ENCODE measurements at regions not wholly inside any gene's neighbourhood (a gene's known extent, or its start where the extent isn't known, plus 50 kb on each side); places are given as distances from the start of the nearest gene placed in this dataset.
"Not testable (repeated sequence)": the region's sequence is repeated elsewhere in the genome, so short reads cannot be mapped to it uniquely, and the experiment has no call there.

DNA sequence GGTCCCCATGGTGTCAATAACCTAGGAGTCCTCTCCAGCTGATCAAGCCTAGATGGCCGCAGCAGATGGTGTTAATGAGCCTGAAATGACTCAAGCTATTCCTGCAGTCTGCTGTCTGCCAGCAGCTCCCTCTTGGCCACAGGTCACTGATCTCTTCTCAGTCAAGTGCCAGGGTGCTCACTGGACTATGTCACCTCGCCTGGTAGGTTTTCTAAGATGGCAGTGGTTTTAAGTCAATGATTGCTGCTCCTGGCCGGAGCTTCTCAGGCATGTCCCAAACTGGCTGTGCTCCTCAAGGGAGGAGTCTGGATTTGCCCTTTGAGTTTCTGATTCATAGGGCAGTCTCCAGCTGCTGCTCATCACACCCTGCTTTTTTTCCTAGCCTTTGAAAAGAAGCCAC, 58.6 kb upstream of the SHISA6 start:
- intact Hi-C loops (cut with DNase I) = no loop called here
- ATAC-seq = peak in 1 of 2 donors; percentile 18
- DNase-seq = no peak

DNA sequence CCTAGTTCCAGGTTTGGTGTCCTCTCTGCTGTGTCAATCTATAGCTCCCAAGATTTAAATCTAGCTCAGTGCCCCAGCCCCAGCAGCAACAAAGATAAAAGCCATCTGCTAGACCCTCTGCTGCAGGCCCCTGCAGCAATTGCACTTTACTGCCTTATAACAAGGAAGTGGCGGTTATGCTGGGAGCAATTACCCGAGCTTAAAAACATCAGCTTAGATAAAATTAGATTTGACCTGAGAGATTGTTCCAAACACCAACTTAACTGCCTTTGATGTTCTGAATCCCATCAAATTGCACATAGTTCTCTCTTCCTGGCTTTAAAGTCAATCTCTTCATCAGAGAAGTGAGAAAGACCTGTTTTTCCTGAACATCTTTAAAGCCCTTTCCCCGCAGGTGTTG, 62.4 kb upstream of the SHISA6 start:
- DNase-seq = no peak
- intact Hi-C loops (cut with DNase I) = no loop called here
- ATAC-seq = no peak

DNA sequence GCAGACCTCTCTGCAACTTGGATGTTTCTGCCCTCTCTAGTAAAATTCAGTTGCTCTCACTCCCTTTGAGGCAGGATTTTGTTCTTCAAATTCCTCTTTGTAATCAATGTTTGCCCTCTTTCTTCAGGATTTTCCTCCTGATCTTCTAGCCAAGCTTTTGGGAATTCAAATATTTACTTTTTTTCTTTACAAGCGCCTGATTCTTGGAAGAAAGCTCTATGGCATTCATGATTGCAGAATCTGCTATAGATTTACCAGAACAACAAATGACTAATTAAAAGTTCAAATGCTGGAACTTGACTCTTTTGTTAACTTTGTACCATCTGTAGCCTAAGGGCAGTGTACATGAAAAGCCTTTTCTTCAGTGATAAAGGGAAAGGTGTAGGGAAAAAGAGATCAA, 63.7 kb upstream of the SHISA6 start:
- ATAC-seq = no peak
- no peak for DNase-seq
- intact Hi-C loops (cut with DNase I) = no loop called here

DNA sequence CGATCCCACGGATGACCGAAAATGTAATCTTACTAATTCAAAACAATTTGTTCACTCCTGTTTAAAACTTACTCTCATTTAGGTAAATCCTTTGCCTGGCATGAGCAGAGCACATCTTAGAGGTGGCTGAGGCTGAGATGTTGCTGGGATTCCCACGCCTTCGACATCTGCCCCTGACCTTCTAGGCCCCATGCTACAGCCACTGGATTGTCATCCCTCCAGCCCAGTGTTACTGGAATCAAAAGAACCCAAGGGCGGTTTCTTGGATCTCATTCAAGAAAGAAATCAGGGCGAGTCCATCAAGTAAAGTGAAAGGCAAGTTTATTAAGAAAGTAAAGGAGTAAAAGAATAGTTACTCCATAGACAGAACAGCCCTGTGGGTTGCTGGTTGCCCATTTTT, 64.5 kb upstream of the SHISA6 start:
- no peak for DNase-seq
- ATAC-seq = no peak
- intact Hi-C loops (cut with DNase I) = no loop called here

DNA sequence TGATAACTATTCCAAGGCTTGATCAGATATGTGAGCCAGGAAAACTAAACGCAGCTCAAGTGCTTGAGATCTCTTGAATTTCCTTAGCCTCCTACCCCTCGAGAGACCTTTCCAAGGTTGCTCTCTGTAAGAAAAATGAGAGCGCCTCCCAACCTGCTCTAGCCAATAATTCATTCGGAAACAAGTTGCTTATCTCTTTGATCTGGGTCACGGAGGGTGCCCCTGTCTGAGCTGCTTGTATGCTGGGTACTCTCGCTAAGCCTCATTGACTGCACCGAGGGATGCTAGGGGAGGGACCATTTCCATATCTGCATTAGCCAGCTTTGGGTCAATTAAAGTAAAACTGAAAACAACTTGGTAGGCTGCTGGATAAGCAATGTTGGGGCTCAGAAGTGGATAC, 70.1 kb upstream of the SHISA6 start:
- DNase-seq = no peak
- intact Hi-C loops (cut with DNase I) = no loop called here
- ATAC-seq = no peak

DNA sequence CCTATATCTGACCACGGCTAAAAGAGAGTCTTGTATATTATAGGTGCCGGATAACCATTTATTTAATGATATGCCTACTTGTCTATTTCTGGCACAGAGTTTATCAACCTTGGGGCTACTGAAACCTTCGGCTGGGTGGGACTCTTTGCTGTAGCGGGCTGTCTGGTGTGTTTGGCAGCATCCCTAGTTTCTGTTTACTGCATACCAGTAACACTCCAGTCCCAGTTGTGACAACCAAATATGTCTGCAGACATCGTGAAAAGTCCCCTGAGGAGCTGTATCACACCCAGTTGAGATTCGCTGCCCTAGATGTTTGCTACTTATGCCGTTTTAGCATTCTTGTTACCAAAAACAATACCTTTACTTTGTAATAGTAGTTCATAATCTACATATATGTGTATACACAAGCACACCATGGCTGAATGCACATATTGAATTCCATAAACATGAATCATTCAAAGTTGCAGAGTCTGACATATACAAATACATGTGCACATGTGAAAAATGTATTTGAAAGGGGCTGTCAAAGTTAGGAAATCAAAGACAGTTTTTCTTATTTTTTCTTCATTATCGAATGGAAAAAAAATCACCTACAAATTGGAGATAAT, 89.1 kb upstream of the SHISA6 start:
- ATAC-seq (no peak), DNase-seq (no peak)
- intact Hi-C loops (cut with DNase I) = no loop called here

DNA sequence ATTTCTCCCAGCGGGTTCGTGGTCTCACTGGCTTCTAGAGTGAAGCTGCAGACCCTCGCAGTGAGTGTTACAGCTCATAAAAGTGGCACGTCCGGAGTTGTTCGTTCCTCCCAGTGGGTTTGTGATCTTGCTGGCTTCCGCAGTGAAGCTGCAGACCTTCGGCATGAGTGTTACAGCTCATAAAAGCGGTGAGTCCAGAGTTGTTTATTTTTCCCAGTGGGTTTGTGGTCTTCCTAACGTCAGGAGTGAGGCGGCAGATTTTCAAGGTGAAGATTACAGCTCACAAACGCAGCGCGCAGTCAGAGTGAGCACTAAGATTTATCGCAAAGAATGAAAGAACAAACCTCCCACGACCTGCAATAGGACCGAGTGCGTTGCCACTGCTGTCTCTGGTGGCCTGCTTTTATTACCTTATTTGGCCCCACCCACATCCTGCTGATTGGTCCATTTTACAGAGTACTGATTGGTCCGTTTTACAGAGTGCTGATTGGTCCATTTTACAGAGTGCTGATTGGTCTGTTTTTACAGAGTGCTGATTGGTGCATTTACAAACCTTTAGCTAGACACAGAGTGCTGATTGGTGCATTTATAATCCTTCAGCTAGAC, 90.0 kb upstream of the SHISA6 start:
- DNase-seq; intact Hi-C loops (cut with DNase I); ATAC-seq: not testable (repeated sequence)

DNA sequence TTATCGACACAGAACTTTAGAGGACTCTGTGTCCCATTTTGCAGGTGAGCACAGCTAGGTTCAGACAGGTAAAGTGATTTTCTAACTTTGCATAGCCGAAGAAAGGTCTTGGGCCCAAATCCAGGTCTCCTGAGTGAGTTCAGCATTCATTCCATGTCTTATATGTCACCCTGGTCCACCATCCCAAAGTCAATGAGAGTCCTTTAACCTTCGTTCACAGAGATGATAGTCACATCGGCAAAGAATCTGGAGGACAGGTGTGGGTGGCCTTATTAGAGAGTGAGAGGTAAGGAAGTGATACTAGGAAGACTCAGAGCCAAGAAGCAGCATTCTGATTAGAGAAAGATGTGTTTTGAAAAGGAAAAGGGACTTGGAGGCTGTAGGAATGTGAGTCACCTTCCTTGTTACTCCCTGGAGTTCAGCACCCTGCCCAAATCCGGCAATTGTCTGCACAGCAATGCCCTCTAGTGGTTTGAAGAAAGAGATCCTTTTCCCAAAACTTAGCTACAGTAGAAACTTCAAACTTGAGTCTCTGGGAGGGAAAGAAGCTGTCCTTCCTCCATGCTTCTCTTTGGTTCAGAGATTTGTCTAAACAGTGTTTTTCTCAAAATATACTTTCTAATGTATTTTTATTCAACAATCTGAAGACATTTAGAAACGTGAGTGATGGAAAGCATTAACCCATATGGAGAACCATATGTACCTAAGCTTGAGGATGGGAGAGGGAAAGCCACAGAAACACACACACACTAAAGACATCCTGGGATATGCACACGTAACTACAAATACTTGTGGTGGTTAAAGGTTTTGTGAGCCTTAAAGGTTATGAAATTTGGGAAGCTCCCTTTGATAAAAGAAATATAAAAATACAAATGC, 96.4 kb upstream of the SHISA6 start:
- peak in 1 of 2 donors; percentile 72 for ATAC-seq
- intact Hi-C loops (cut with DNase I) = loop anchor here in 1 of 2 donors (5.0 kb wide), 1 partner anchor 262 kb away; no protein-coding TSS in a partner anchor
- peak; percentile 31 for DNase-seq

DNA sequence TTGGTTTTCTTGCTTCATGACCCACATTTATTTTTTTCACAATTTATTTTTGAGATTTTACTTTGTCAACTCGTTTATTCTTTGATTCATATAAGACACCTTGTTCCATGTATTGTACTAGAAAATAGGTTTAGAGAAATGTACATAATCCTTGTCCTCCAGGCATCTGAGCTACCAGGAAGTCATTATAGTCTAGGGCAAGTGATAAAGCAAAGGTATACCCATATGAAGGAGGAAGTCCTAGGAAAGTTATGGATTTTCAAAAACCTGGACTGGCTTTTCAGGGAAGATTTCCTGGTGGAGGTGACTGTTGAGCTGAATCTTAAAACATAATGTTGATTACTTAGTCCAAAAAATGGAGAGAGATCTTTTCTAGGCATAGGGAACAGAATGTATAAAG, 98.8 kb upstream of the SHISA6 start:
- ATAC-seq (no peak), DNase-seq (no peak)
- intact Hi-C loops (cut with DNase I) = no loop called here

DNA sequence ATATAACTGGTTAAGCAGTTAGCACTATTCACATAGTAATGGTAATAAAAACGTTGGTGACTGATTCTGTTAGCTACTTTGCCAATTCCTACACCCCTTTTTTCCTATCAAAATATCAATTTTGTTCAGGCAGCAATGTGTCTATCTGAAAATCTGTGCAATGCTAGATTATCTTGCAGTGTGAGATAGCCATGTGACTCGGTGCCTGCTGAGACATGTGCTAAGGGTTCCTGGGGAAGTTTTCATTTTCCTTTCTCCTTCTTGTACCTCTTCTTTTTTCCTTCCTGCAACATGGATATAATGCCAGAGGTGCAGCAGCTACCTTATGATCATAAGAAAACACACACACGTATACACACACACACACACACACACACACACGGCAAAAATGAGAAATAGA, 100.5 kb upstream of the SHISA6 start:
- DNase-seq (no peak), ATAC-seq (no peak)
- intact Hi-C loops (cut with DNase I) = no loop called here

DNA sequence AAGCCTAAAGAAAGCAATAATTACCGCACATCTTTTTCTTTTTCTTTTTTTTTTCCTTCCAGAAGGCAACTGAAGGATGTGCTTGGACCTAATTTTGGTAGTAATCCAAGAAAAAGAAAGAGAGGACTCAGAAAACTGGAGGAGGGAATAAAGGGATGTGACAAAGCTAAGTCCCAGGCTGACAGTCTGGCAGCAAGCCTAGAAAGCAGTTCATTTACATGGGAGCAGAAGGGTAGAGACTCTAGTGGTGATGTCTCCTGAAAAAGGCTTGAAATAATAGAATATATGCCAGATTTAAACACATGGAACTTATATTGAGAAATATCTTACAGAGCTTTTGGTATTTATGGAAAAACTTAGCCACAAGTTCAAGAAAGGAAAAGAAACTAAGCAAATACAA, 101.0 kb upstream of the SHISA6 start:
- intact Hi-C loops (cut with DNase I) = no loop called here
- peak; percentile 36 for DNase-seq
- ATAC-seq = no peak

DNA sequence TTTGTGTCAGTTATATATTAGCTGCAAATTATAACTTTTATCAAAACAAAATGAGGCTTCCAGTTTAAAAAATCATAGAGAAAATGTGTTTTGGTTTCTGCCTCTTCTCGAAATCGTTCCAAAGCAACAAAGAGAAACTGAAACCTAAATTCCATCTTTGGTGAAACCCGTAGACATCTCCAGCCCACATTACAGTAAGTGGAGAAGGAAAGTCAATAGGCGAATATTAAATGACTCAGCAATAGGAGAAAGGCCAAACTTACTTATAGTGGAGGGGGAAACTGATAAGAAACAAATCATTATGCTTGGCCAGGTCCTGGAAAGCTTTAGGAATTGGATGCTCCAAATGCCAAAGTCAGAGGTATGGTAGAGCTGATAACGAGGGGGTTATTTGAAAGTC, 103.0 kb upstream of the SHISA6 start:
- intact Hi-C loops (cut with DNase I) = no loop called here

DNA sequence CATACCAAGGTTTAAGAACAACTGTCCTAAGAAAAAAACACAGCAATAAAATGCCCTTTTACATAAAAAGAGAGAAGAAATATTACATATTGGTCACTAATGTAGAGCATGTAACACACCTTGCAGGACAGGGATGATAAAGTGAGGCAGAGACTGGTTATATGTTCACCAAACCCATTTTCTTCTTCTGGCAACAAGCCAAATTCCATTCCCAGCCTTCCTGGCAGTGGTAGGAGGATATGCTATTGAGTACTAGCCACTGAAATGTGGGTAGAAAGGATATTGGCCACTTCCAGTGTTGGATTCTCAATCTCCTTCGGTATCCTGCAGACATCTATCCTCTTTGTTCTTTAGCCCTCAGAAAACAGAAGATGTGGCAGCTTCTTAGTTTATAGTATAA, 105.2 kb upstream of the SHISA6 start:
- ATAC-seq (no peak), DNase-seq (no peak)
- intact Hi-C loops (cut with DNase I) = no loop called here

More for the DNA sequence above, 103.0 kb upstream of the SHISA6 start:
- no peak for DNase-seq
- ATAC-seq = peak in 1 of 2 donors; percentile 42

DNA sequence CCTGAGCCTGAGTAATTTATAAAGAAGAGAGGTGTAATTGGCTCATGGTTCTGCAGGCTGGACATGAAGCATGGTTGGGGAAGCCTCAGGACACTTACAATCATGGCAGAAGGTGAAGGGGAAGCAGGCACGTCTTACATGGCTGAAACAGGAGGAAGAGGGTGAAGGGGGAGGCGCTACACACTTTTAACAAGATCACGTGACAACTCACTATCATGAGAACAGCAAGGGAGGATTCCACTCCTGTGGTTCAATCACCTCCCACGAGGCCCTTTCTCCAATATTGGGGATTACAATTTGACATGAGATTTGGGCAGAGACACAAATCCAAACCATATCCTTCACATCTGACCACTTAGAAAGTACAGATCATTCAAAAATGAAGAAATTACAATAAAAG, 110.6 kb upstream of the SHISA6 start:
- DNase-seq = no peak
- intact Hi-C loops (cut with DNase I) = no loop called here
- ATAC-seq = no peak

DNA sequence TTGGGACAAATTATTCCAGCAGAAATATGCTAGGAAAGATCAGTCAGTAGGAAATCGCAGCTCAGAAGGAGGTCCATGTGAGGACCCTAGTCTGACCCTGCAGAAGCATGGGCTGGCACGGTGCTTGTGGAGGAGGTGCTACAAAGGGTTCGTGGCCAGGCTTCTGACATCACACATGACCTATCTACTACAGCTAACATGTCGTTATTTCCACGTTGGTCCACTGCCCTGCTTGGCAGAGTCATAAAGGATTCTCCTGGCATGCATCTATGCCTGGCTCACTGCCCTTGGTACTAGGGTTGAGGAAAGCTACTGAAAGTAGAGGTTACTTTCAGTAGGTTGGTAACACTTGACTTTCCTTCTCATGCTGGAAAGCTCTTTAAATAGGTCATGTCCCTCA, 118.1 kb upstream of the SHISA6 start:
- ATAC-seq = peak; percentile 66 to 76
- intact Hi-C loops (cut with DNase I) = no loop called here
- DNase-seq = peak; percentile 54

DNA sequence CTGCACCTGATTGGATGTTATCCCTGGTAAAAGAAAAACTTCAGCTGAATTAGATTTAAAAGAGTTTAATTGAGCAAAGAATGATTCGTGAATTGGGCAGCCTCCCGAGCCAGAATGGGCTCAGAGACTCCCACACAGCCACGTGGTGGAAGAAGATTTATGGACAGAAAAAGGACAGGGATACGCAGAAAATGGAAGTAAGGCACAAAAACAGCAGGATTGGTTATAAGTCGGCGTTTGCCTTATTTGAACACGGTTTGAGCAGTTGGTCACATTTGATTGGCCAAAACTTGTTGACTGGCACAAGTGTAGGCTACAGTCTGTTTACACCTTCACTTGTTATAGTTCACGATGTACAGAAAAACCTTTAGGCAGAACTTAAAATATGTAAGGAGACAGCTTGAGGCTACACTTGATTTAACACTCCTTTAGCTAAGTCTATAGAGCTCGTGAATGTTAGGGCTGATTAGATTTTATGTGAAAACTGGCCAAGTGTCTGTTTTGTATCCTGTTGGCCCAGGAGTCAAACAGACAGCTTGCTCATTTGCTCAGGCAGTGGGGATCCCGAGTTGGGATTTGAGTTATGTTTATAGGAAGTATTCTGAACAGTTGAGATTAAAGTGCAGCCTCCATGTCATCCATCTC, 119.5 kb upstream of the SHISA6 start:
- DNase-seq (no peak), ATAC-seq (no peak)
- intact Hi-C loops (cut with DNase I) = no loop called here

DNA sequence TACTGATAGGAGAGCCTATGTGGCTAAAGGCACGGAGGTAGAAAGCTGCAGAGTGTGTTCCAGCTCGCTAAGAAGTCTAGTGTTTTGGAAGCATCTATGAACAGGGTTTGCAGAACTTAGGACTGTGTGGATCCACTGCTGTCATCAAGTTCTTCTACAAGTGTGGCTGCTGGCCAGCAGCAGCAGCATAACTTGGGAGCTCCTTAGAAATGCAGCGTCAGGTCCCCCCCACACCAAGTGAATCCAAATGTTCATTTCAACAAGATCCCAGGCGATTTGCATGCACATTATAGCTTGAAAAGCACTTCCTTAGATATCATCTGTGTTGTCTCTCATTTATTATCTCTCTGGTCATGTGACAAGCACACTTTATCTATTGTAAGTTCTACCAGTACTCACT, 131.9 kb upstream of the SHISA6 start:
- ATAC-seq (no peak), DNase-seq (no peak)
- intact Hi-C loops (cut with DNase I) = no loop called here

DNA sequence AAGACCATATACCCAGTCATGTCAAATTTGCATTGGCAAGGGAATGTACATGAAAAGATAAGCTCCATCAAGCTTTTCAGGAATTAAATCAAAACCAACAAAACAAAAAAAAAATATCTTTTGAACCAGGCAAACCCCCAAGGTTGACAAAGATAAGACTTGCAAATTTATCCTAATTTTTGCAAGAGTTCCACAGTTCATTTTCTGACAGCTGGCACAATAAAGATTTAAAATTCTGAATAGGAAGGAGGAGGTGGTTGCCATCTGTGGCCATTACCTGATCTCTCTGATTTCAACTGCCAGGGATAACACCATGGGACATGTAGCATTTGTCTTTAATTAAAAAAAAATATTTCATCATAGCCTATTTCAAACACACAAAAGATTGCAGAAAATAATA, 135.9 kb upstream of the SHISA6 start:
- ATAC-seq = no peak
- intact Hi-C loops (cut with DNase I) = no loop called here
- DNase-seq = no peak

DNA sequence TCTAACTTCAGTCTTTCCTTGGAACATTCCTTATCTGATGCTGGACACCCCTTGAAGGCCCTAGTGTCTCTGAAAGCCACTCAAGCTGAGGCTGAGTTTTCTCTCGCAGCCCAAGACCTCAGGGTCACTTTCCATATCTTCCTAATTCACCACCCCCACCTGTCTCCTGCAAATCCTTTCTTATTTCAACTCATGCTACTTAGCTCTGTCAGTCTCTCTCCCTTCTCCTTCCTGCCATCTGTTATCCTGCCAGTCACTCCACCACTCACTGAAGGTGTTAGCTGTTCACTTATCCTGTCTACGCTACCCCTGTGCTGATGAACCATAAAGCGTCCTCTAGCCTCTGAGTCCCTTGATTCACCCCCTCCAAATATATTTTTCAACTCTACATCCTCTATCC, 143.9 kb upstream of the SHISA6 start:
- intact Hi-C loops (cut with DNase I) = no loop called here
- ATAC-seq = no peak
- no peak for DNase-seq

DNA sequence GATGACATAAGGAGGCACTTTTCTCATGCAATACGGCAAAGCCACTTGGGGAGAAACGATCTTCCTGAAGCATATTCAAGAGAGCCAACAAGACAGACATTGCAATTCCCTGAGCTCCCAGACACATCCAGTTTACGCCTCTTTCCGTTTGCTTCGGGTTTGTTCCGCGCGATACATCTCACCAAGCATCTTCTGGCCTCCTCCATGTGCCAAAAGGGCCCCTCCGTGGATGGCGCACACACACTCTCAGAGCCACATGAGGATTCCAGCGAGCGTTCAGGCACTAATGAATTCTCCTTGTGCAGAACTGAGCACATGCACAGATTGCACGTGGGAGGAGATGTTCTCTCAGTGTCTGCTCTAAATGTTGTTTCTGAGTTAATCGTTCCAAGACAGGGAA, 146.7 kb upstream of the SHISA6 start:
- ATAC-seq (no peak), DNase-seq (no peak)
- intact Hi-C loops (cut with DNase I) = no loop called here
